GM12878 (cell line): ENCODE measurements at regions not wholly inside any gene's neighbourhood (a gene's known extent, or its start where the extent isn't known, plus 50 kb on each side); places are given as distances from the start of the nearest gene placed in this dataset.

ENCODE experiments used
- ATAC-seq: fragments of 200-7000 bp; cut with Tn5 transposase; 3 replicates; pipeline ENCODE4 v1.9.1; 2020; ENCODE audit warnings: mild to moderate bottlenecking, moderate library complexity
- BruUV-seq: library from RNA; stranded (reverse); fragments of 400-500 nt; replicated peaks from 2 replicates; lab custom pipeline; 2021; lab: Mats Ljungman, UMichigan
- CTCF ChIA-PET: fragments of 300-600 bp; sonication (Branson Sonifier 250); formaldehyde crosslinking; extraction: SDS; loops from one replicate; lab custom pipeline; 2021; ENCODE audit warnings: inconsistent platforms; lab: Yijun Ruan, JAX
- POLR2A ChIA-PET: fragments of 350-600 bp; formaldehyde crosslinking; extraction: SDS; loops from one replicate; lab custom pipeline; 2021; ENCODE audit warnings: inconsistent platforms; lab: Charles Lee
- RAD21 ChIA-PET: fragments of 300-600 bp; sonication (Branson Sonifier 250); formaldehyde crosslinking; loops from one replicate; lab custom pipeline; 2023; ENCODE audit warnings: antibody characterized with exemption; ENCODE audit not compliant: unreplicated experiment; lab: Charles Lee
- SMC1A ChIA-PET: fragments of 300-600 bp; sonication (Branson Sonifier 250); formaldehyde crosslinking; loops from one replicate; lab custom pipeline; 2023; ENCODE audit not compliant: unreplicated experiment, uncharacterized antibody; lab: Charles Lee
- DNase-seq: peaks from one replicate; pipeline ENCODE4 v3.0.0-alpha.2; 2011; ENCODE audit warnings: low read depth, low spot score
- FAIRE-seq: peaks from 3 replicates; lab custom pipeline; 2011; peaks lifted over from hg19 to GRCh38; lab: Jason Lieb, UNC
- H2AFZ ChIP-seq: 2 replicates; pipeline ENCODE4 v1.6.0; 2011; ENCODE audit warnings: low read depth, low read length, control low read depth; ENCODE audit not compliant: control insufficient read depth
- H3K27ac ChIP-seq: 2 replicates; pipeline ENCODE4 v1.5.1; 2011; ENCODE audit warnings: control low read depth; ENCODE audit not compliant: control insufficient read depth, insufficient read depth
- H3K27me3 ChIP-seq, 2 experiments: replicated peaks in 1 of 2; 2 replicates each; pipeline versions ENCODE4 v1.6.0 to v1.6.1; 2011; ENCODE audit warnings: low read length in 1 of 2; ENCODE audit not compliant: control insufficient read depth in 2 of 2, insufficient read depth in 2 of 2
- H3K36me3 ChIP-seq, 2 experiments: 2 replicates each; pipeline ENCODE4 v1.5.1; 2011; ENCODE audit warnings: low read length in 1 of 2; ENCODE audit not compliant: control insufficient read depth in 2 of 2, insufficient read depth in 2 of 2
- H3K4me1 ChIP-seq: 2 replicates; pipeline ENCODE4 v1.6.1; 2011; ENCODE audit warnings: mild to moderate bottlenecking, low read length, moderate library complexity, mixed read lengths; ENCODE audit not compliant: control insufficient read depth, insufficient read depth
- H3K4me2 ChIP-seq: 2 replicates; pipeline ENCODE4 v1.6.0; 2011; ENCODE audit warnings: control low read depth; ENCODE audit not compliant: control insufficient read depth, insufficient read depth
- H3K4me3 ChIP-seq: fragments of 200-600 bp; sonication (generic); 2 replicates; pipeline ENCODE4 v1.5.1; 2016
- H3K79me2 ChIP-seq: 2 replicates; pipeline ENCODE4 v1.6.0; 2011; ENCODE audit warnings: low read length; ENCODE audit not compliant: control insufficient read depth, insufficient read depth
- H3K9ac ChIP-seq: 2 replicates; pipeline ENCODE4 v1.8.0; 2011; ENCODE audit warnings: low read length, control low read depth, mixed read lengths; ENCODE audit not compliant: control insufficient read depth, insufficient read depth
- H3K9me3 ChIP-seq: replicated peaks from 3 replicates; pipeline ENCODE4 v1.5.1; 2011; ENCODE audit warnings: mild to moderate bottlenecking, low read length; ENCODE audit not compliant: control insufficient read depth, insufficient read depth
- H4K20me1 ChIP-seq: 2 replicates; pipeline ENCODE4 v1.6.0; 2011; ENCODE audit not compliant: control insufficient read depth, insufficient read depth
- ATF2 ChIP-seq: IDR thresholded peaks from 2 replicates; pipeline ENCODE4 v1.6.1; 2012; ENCODE audit warnings: low read length, inconsistent platforms
- EP300 ChIP-seq, 2 experiments: fragments of 150-350 bp in 1 of 2; IDR thresholded peaks; 2 replicates each; pipeline ENCODE4 v1.6.1; 2011 to 2012; ENCODE audit warnings: low read depth in 2 of 2, low read length in 2 of 2, borderline replicate concordance in 1 of 2, improper control_type of control experiment in 1 of 2, inconsistent platforms in 1 of 2; ENCODE audit not compliant: control insufficient read depth in 1 of 2
- ESRRA ChIP-seq: IDR thresholded peaks from 2 replicates; pipeline ENCODE4 v1.6.1; 2012; ENCODE audit warnings: mild to moderate bottlenecking, low read length, improper control_type of control experiment
- FOXM1 ChIP-seq: IDR thresholded peaks from 2 replicates; pipeline ENCODE4 v1.6.1; 2012; ENCODE audit warnings: low read depth, mild to moderate bottlenecking, inconsistent platforms, low read length, moderate library complexity
- HCFC1 ChIP-seq: fragments of 150-350 bp; IDR thresholded peaks from 2 replicates; pipeline ENCODE4 v1.6.1; 2014; ENCODE audit warnings: low read length
- IKZF2 ChIP-seq, 2 experiments: fragments of 450-650 bp; IDR thresholded peaks; 2 replicates each; pipeline ENCODE4 v1.6.1; 2017; ENCODE audit warnings: mild to moderate bottlenecking in 2 of 2, moderate library complexity in 2 of 2
- JUNB ChIP-seq: IDR thresholded peaks from 2 replicates; pipeline ENCODE4 v1.6.1; 2016; ENCODE audit warnings: antibody characterized with exemption, mild to moderate bottlenecking
- MEF2A ChIP-seq: IDR thresholded peaks from 2 replicates; pipeline ENCODE4 v1.6.1; 2011; ENCODE audit warnings: low read depth, mild to moderate bottlenecking, low read length, moderate library complexity; ENCODE audit not compliant: insufficient read depth
- NFIC ChIP-seq: IDR thresholded peaks from 2 replicates; pipeline ENCODE4 v1.6.1; 2012; ENCODE audit warnings: low read depth, mild to moderate bottlenecking, inconsistent platforms, low read length, moderate library complexity
- NFYA ChIP-seq: IDR thresholded peaks from 2 replicates; pipeline ENCODE4 v1.6.1; 2011; ENCODE audit warnings: low read depth, mild to moderate bottlenecking, low read length, improper control_type of control experiment, borderline replicate concordance
- NR2C1 ChIP-seq: fragments of 450-650 bp; IDR thresholded peaks from 2 replicates; pipeline ENCODE4 v1.6.1; 2017; ENCODE audit warnings: antibody characterized with exemption, mild to moderate bottlenecking, moderate library complexity
- PAX5 ChIP-seq: IDR thresholded peaks from 2 replicates; pipeline ENCODE4 v1.6.1; 2011; ENCODE audit warnings: low read depth, low read length, borderline replicate concordance
- SREBF1 ChIP-seq: IDR thresholded peaks from 2 replicates; pipeline ENCODE4 v1.6.1; 2012; ENCODE audit warnings: mild to moderate bottlenecking, low read length
- STAT1 ChIP-seq: fragments of 450-650 bp; conservative IDR thresholded peaks from 2 replicates; pipeline ENCODE4 v1.6.1; 2014; ENCODE audit warnings: antibody characterized with exemption, mild to moderate bottlenecking
- ZBED1 ChIP-seq: IDR thresholded peaks from 2 replicates; pipeline ENCODE4 v1.6.1; 2016; ENCODE audit warnings: borderline replicate concordance
- ZBTB33 ChIP-seq: fragments of 450-650 bp; IDR thresholded peaks from 2 replicates; pipeline ENCODE4 v1.6.1; 2017; ENCODE audit warnings: mild to moderate bottlenecking
- WGBS: methylation state at CpG from one replicate; pipeline ENCODE4 v1.1.6; 2016; ENCODE audit warnings: low lambda C conversion rate; ENCODE audit not compliant: insufficient replicate concordance, insufficient coverage; ENCODE audit errors: missing lambda C conversion rate; 5-methylcytosine and 5-hydroxymethylcytosine counted together
- in situ Hi-C: fragments of 300-500 bp; cut with MboI; formaldehyde crosslinking; loops from 9 replicates; pipeline ENCODE4 v1.14.3; 2018; ENCODE audit warnings: mixed read lengths
- intact Hi-C: fragments of 100-400 bp; cut with micrococcal nuclease; formaldehyde crosslinking; loops from one replicate; pipeline ENCODE4 v1.14.2; 2022; ENCODE audit not compliant: unreplicated experiment
- TF ChIP-seq, protein P1 (sequence below): IDR thresholded peaks from 2 replicates; pipeline ENCODE4 v1.6.1; 2011; ENCODE audit warnings: low read depth, low read length, improper control_type of control experiment, borderline replicate concordance
- TF ChIP-seq, protein P2 (sequence below): IDR thresholded peaks from 2 replicates; pipeline ENCODE4 v1.6.1; 2012; ENCODE audit warnings: low read depth, low read length, improper control_type of control experiment

- CTCF ChIA-PET, result interaction anchor here (0.8 to 4.2 kb wide), 5 partner anchors 10 to 48 kb away, joined by 3 to 31 read pairs (median 6); no protein-coding TSS in a partner anchor
- intact Hi-C loops, result no loop called here
- peak; percentile 73 for ATAC-seq
- no peaks in the 10 kb centered on the region for H4K20me1 ChIP-seq
- no peaks in the 10 kb centered on the region for H3K27me3 ChIP-seq
- H2AFZ ChIP-seq, result no peak overlapping the region
- no peaks in the 10 kb centered on the region for H3K79me2 ChIP-seq
- BruUV-seq, result no TSS peak
- WGBS, result 0% methylated on average over 4 of the region's 4 CpGs
- H3K27ac ChIP-seq, result peak overlapping the region; percentile 7; the same call in 1 of the 2 replicates
- peak overlapping the region; percentile 5 for H3K4me2 ChIP-seq
- SMC1A ChIA-PET, result interaction anchor here (1.0 to 3.4 kb wide), 9 partner anchors 8 to 282 kb away, joined by 3 to 36 read pairs (median 7); no protein-coding TSS in a partner anchor
- RAD21 ChIA-PET, result interaction anchor here (0.6 to 2.4 kb wide), 5 partner anchors 10 to 314 kb away, joined by 3 to 15 read pairs (median 4); no protein-coding TSS in a partner anchor
- peak; percentile 44 for DNase-seq
- in situ Hi-C loops, result no loop called here
- H3K4me3 ChIP-seq, result no peak overlapping the region
- peaks cover 45% of the 10 kb centered on the region for H3K4me1 ChIP-seq
- H3K9ac ChIP-seq, result no peak overlapping the region
- POLR2A ChIA-PET, result interaction anchor here (0.6 to 1.5 kb wide), 5 partner anchors 13 to 401 kb away, joined by 3 to 7 read pairs (median 3); no protein-coding TSS in a partner anchor
- H3K9me3 ChIP-seq, result no peaks in the 10 kb centered on the region; the same call in 2 of the 3 replicates
- H3K36me3 ChIP-seq, result no peaks in the 10 kb centered on the region
- FAIRE-seq, result no peak
- no peak for TF ChIP-seq STAT1
- TF ChIP-seq HCFC1, result no peak
- TF ChIP-seq FOXM1, result 0 out of 2 replicates have a peak, but pooled peaks have one; percentile 53
- TF ChIP-seq NFYA, result no peak
- no peak for TF ChIP-seq NR2C1
- 0 out of 2 replicates have a peak, but pooled peaks have one; percentile 44 for TF ChIP-seq PAX5
- TF ChIP-seq ZBED1, result peak; percentile 24; the same call in 1 of the 2 replicates
- 0 out of 4 replicates have a peak, but pooled peaks of 1 of the 2 experiments have one; percentile 9 for TF ChIP-seq IKZF2 (IDR thresholded peaks at IDR 0.05)
- TF ChIP-seq JUNB, result peak; percentile 89
- TF ChIP-seq ATF2, result peak; percentile 63; the same call in 1 of the 2 replicates
- no peak for TF ChIP-seq ESRRA
- no peak for TF ChIP-seq ZBTB33
- peak; percentile 54; the same call in 1 of the 2 replicates for TF ChIP-seq SREBF1
- peak; percentile 66 to 70; a peak in 2 of 4 replicates for TF ChIP-seq EP300 (IDR thresholded peaks at IDR 0.05; ENCODE audit: borderline replicate concordance in 1 of 2, control insufficient read depth in 1 of 2, low read depth in 2 of 2, low read length in 2 of 2)
- TF ChIP-seq, protein P1, sequence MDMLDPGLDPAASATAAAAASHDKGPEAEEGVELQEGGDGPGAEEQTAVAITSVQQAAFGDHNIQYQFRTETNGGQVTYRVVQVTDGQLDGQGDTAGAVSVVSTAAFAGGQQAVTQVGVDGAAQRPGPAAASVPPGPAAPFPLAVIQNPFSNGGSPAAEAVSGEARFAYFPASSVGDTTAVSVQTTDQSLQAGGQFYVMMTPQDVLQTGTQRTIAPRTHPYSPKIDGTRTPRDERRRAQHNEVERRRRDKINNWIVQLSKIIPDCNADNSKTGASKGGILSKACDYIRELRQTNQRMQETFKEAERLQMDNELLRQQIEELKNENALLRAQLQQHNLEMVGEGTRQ, result no peak
- TF ChIP-seq, protein P2, sequence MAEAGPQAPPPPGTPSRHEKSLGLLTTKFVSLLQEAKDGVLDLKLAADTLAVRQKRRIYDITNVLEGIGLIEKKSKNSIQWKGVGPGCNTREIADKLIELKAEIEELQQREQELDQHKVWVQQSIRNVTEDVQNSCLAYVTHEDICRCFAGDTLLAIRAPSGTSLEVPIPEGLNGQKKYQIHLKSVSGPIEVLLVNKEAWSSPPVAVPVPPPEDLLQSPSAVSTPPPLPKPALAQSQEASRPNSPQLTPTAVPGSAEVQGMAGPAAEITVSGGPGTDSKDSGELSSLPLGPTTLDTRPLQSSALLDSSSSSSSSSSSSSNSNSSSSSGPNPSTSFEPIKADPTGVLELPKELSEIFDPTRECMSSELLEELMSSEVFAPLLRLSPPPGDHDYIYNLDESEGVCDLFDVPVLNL, result no peak
- peak; percentile 65; the same call in 1 of the 2 replicates for TF ChIP-seq MEF2A
- TF ChIP-seq NFIC, result peak; percentile 71; the same call in 1 of the 2 replicates
Observed at GRCh38 chr2:47719099-47719498, 63.8 kb upstream of the MSH6 start.
